Suppressor macrophage treated with lipopolysaccharide for 4 hours (primary cell): ENCODE measurements at regions not wholly inside any gene's neighbourhood (a gene's known extent, or its start where the extent isn't known, plus 50 kb on each side); places are given as distances from the start of the nearest gene placed in this dataset.
"Not testable (repeated sequence)": the region's sequence is repeated elsewhere in the genome, so short reads cannot be mapped to it uniquely, and the experiment has no call there.

ENCODE experiments used
- DNase-seq: peaks from one replicate; pipeline ENCODE4 v3.0.0-alpha.2; 2020

GRCh38 chr7:138378741-138379559 is 81.1 kb upstream of the TRIM24 start:
- no peak for DNase-seq

- no peak for DNase-seq
These were observed 77.0 kb upstream of the TRIM24 start for GRCh38 chr7:138382862-138383565.

GRCh38 chr7:138386821-138387220 is 73.2 kb upstream of the TRIM24 start:
- DNase-seq = no peak

- peak; percentile 7 for DNase-seq
These were observed 72.1 kb upstream of the TRIM24 start for GRCh38 chr7:138387755-138388475.

- no peak for DNase-seq
These were observed 71.2 kb upstream of the TRIM24 start for GRCh38 chr7:138388673-138389491.

GRCh38 chr7:138395763-138396162 is 64.3 kb upstream of the TRIM24 start:
- no peak for DNase-seq

- no peak for DNase-seq
These were observed 63.6 kb upstream of the TRIM24 start for GRCh38 chr7:138396251-138397070.

GRCh38 chr7:138397071-138397433 is 63.0 kb upstream of the TRIM24 start:
- not testable (repeated sequence) for DNase-seq

GRCh38 chr7:138398857-138399256 is 61.2 kb upstream of the TRIM24 start:
- no peak for DNase-seq

GRCh38 chr7:138400400-138400886 is 59.6 kb upstream of the TRIM24 start:
- DNase-seq = no peak

- no peak for DNase-seq
These were observed 57.3 kb upstream of the TRIM24 start for GRCh38 chr7:138402749-138403148.

GRCh38 chr7:138405496-138405895 is 54.6 kb upstream of the TRIM24 start:
- DNase-seq = no peak

GRCh38 chr7:138407792-138408191 is 52.3 kb upstream of the TRIM24 start:
- DNase-seq = no peak
